ENCODE measurements at regions not wholly inside any gene's neighbourhood (a gene's known extent, or its start where the extent isn't known, plus 50 kb on each side); places are given as distances from the start of the nearest gene placed in this dataset.
"Not testable (repeated sequence)": the region's sequence is repeated elsewhere in the genome, so short reads cannot be mapped to it uniquely, and the experiment has no call there.

DNA sequence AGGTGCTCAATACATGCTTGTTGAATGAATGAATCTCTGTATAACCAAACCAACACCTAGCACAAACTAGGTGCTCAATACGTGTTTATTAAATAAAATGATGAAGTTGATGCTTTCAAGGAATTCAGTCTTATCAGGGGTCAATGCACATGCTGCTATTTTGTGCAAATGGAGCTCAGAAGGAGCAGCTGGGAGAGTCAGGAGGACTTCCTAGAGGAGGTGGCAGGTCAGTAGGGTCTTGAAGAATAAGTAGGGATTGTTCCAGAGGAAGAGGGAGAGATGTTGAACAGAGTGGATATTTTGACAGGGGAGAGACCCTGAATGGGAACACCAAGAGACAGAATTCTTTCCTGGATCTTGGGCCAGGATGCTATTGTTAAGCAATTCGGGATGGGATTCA is 92.7 kb upstream of the LHX1 start:
- 88% methylated on average over 2 of the region's 2 CpGs for whole genome bisulfite sequencing
- Histone ChIP-seq H3K36me3 (no peaks in the 10 kb centered on the region), H3K4me3 (no peak overlapping the region), H3K27ac (no peak overlapping the region), H3K9me3 (no peaks in the 10 kb centered on the region), H3K27me3 (peaks cover 69% of the 10 kb centered on the region), H3K4me1 (no peaks in the 10 kb centered on the region)
- no peak for TF ChIP-seq POLR2AphosphoS5 (IDR thresholded peaks at IDR 0.05)
- TF ChIP-seq POLR2A (IDR thresholded peaks at IDR 0.05) = no peak
- no peak for TF ChIP-seq EP300 (IDR thresholded peaks at IDR 0.05)
- TF ChIP-seq, protein P1, sequence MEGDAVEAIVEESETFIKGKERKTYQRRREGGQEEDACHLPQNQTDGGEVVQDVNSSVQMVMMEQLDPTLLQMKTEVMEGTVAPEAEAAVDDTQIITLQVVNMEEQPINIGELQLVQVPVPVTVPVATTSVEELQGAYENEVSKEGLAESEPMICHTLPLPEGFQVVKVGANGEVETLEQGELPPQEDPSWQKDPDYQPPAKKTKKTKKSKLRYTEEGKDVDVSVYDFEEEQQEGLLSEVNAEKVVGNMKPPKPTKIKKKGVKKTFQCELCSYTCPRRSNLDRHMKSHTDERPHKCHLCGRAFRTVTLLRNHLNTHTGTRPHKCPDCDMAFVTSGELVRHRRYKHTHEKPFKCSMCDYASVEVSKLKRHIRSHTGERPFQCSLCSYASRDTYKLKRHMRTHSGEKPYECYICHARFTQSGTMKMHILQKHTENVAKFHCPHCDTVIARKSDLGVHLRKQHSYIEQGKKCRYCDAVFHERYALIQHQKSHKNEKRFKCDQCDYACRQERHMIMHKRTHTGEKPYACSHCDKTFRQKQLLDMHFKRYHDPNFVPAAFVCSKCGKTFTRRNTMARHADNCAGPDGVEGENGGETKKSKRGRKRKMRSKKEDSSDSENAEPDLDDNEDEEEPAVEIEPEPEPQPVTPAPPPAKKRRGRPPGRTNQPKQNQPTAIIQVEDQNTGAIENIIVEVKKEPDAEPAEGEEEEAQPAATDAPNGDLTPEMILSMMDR (IDR thresholded peaks at IDR 0.05) = no peak
- no peak for DNase-seq (ENCODE audit: low spot score in 2 of 2)

DNA sequence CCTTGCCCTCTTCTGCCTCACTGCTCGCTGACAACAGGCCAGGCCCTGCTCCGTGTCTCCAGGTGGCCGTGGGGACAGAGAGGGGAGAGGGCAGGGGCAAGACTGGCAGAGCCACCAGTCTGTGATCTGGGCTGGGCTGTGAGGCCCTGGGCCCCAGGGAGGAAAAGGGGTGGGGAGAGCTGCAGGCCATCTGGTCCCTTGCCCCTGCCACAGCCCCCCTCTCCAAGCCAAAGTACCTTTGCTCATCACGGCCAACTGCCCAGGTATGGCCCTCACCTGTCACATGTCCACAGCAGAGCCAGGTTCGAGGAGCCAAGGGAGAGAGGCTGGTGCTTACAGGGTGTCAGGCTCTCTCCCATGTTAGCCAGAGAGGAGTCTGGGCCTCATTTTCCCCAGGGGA is 91.4 kb upstream of the LHX1 start:
- Histone ChIP-seq H3K27ac (no peak overlapping the region), H3K4me1 (no peaks in the 10 kb centered on the region), H3K9me3 (no peaks in the 10 kb centered on the region), H3K4me3 (no peak overlapping the region), H3K27me3 (peaks cover 70% of the 10 kb centered on the region), H3K36me3 (no peaks in the 10 kb centered on the region)
- 35% methylated on average over 3 of the region's 5 CpGs for WGBS
- DNase-seq (ENCODE audit: low spot score in 2 of 2) = no peak
- TF ChIP-seq EP300 (IDR thresholded peaks at IDR 0.05) (no peak), POLR2AphosphoS5 (IDR thresholded peaks at IDR 0.05) (no peak), POLR2A (IDR thresholded peaks at IDR 0.05) (no peak)
- TF ChIP-seq, protein P1 (IDR thresholded peaks at IDR 0.05) = no peak

DNA sequence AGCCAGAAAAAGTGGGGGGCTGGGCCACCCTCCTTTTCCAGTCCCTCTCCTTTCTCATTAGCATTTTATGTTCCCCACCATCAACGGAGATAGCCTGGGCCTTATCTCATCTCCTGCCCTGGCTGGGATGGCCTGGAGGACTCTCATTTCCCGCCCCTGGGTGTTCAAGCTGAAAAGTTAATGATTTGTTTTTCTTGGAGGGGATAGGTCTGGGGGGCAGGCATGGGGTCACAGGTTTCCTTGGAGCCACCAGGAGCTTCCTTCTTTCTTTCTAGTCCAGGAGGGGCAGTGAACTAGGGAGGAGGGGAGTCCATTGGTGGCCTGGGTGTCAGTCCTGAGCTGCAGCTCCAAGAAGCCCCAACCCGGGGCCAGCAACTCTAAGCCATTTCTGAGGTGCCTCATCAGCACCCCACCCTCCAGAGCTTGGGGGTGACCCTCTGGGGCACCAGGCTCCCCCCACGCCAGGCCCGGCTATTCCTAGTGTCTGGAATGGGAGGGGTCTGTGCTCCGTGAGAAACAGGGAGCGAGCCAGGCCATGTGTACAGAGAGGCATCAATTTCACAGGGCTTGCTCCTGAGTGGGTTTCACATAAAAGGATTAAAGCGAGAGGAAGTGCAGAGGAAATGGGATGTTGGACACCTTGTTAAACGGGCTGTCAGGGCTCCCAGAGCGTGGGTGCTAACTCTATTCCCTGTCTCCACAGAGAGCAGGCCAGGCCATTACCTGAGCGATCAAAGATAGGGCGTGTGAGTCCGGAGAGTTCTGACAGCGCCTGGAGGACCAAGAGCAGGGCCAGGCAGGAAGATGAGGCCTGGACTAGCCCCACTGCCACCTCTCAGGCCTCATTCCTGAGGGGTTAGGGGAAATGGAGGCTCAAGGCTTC is 90.6 kb upstream of the LHX1 start:
- H3K27ac ChIP-seq = no peak overlapping the region
- H3K4me1 ChIP-seq = no peaks in the 10 kb centered on the region
- no peak for DNase-seq (ENCODE audit: low spot score in 2 of 2)
- no peak overlapping the region for H3K4me3 ChIP-seq
- TF ChIP-seq, protein P1 (IDR thresholded peaks at IDR 0.05) = no peak
- TF ChIP-seq EP300 (IDR thresholded peaks at IDR 0.05) = no peak
- no peak for TF ChIP-seq POLR2A (IDR thresholded peaks at IDR 0.05)
- no peak for TF ChIP-seq POLR2AphosphoS5 (IDR thresholded peaks at IDR 0.05)
- peaks cover 72% of the 10 kb centered on the region for H3K27me3 ChIP-seq
- no peaks in the 10 kb centered on the region for H3K9me3 ChIP-seq
- 63% methylated on average over 12 of the region's 14 CpGs for whole genome bisulfite sequencing
- no peaks in the 10 kb centered on the region for H3K36me3 ChIP-seq

DNA sequence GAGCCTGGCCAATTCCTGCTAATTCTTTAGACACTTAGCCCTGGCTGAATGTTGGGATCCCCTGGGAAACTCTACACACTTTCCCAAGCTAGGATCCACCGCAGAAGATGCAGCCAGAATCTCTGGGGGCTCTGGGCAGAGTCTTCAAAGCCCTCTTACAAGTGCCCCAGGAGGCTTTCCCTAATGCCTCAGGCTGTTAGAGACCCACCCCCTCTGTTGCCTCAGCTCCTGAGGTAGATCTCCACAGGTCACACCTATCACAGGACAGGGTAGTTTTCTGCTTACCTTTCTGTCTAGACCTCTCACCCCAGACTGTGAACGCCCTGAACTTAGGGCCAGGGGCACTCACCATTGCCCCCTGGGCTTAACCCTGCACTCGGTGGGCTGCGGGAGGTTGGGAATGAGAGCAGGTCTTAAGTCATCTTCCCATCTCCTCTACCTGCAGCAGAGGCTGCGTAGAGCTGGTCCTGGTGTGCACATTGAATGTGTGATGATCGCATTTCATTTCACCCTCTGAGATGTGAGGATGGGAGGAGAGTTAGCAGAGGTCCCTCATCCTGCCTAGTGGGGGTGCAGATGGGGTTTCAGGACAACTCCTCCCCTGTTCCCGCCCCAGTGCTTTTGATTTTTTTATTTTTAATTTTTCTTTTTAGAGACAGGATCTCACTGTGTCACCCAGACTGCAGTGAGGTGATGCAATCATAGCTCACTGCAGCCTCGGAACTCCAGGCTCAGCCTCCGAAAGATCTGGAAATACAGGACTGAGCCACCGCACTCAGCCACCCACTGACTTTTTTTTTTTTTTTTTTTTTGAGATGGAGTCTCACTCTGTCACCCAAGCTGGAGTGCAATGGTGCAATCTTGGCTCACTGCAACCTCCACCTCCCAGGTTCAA is 89.0 kb upstream of the LHX1 start:
- Histone ChIP-seq H3K9me3 (no peaks in the 10 kb centered on the region), H3K36me3 (no peaks in the 10 kb centered on the region), H3K27me3 (peaks cover 68% of the 10 kb centered on the region), H3K4me1 (no peaks in the 10 kb centered on the region), H3K27ac (no peak overlapping the region), H3K4me3 (no peak overlapping the region)
- 76% methylated on average over 10 of the region's 10 CpGs for WGBS
- DNase-seq (ENCODE audit: low spot score in 2 of 2) = no peak
- TF ChIP-seq POLR2AphosphoS5 (IDR thresholded peaks at IDR 0.05) (no peak), POLR2A (IDR thresholded peaks at IDR 0.05) (no peak), EP300 (IDR thresholded peaks at IDR 0.05) (no peak)
- TF ChIP-seq, protein P1 (IDR thresholded peaks at IDR 0.05) = no peak

DNA sequence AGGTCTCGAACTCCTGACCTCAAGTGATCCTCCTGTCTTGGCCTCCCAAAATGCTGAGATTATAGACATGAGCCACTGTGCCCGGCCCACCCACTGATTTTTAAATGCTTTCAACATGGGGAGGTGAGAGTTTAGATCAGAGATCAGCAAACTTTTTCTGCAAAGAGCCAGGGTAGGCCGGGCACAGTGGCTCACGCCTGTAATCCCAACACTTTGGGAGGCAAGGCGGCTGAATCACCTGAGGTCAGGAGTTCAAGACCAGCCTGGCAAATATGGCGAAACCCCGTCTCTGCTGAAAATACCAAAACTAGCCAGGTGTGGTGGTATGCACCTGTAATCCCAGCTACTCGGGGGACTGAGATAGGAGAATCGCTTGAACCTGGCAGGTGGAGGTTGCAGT is 88.3 kb upstream of the LHX1 start:
- WGBS = 71% methylated on average over 6 of the region's 9 CpGs
- DNase-seq (ENCODE audit: low spot score in 2 of 2); H3K27ac ChIP-seq; H3K9me3 ChIP-seq; H3K4me3 ChIP-seq; H3K4me1 ChIP-seq; H3K36me3 ChIP-seq: not testable (repeated sequence)
- H3K27me3 ChIP-seq = peaks cover 60% of the 10 kb centered on the region

Measured in suprapubic skin (tissue), 4 donors.